ENCODE measurements at regions not wholly inside any gene's neighbourhood (a gene's known extent, or its start where the extent isn't known, plus 50 kb on each side); places are given as distances from the start of the nearest gene placed in this dataset.

- no peak for DNase-seq
These were observed 67.9 kb upstream of the ESRRB start for GRCh38 chr14:76307786-76308780.

GRCh38 chr14:76309572-76310162 lies 66.3 kb upstream of the ESRRB start:
- no peak for DNase-seq

- DNase-seq: no peak
These were observed 64.7 kb upstream of the ESRRB start for GRCh38 chr14:76311079-76311758.

GRCh38 chr14:76312821-76313220 lies 63.1 kb upstream of the ESRRB start:
- DNase-seq: no peak

GRCh38 chr14:76313303-76313702 lies 62.6 kb upstream of the ESRRB start:
- DNase-seq: no peak

GRCh38 chr14:76313852-76314251 lies 62.1 kb upstream of the ESRRB start:
- no peak for DNase-seq

DNA sequence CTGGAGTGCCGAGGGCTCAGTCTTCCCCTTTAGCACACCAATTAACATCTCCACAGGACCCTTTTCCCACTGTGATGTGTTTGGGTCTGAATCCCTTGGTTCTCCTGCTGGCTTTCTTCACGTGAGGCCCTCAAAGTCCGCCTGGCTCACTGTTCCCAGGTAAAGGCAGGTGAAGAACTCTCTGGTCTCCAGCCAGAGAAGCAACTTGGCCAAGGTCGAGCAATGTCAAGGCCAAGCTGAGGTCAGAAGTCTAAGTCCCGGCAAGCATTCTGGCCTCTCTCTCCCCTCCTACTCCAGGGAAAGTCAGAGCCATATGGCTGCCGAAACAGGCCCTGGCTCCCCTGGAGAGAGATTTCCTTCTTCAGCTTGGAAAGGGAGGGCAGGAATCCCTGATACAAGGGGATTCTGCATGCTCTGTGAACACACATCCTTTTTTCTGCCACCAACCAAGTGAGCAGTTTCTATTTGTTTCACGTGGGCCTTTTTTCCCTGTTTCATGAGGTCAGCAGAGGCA lies 61.4 kb upstream of the ESRRB start:
- DNase-seq: no peak

GRCh38 chr14:76320486-76320885 lies 55.5 kb upstream of the ESRRB start:
- no peak for DNase-seq

DNA sequence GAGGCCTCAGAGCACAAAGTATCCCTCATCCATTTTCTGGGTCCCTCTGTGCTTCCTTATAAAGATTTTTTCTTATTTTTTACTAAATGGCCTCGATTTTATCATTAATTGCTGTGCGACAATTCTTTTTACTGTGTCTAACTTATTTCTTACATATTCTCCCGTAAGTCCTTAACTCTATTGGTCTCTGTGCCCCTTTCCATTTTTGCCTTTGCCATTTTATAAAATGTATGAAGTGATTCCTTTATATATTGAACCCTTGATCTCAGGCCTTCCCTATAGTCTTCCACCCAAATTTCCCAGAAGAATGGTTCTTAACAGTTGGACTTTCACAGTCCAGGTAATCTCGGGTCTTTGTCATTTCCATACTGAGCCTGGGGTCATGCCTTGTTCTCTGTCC lies 55.0 kb upstream of the ESRRB start:
- DNase-seq: no peak

GRCh38 chr14:76322594-76323220 lies 53.2 kb upstream of the ESRRB start:
- DNase-seq: no peak

- DNase-seq: no peak
These were observed 52.4 kb upstream of the ESRRB start for GRCh38 chr14:76323331-76324050.

GRCh38 chr14:76324133-76324532 lies 51.8 kb upstream of the ESRRB start:
- DNase-seq: no peak

All from activated T-cell treated with anti-CD3 and anti-CD28 coated beads for 4 hours (primary cell).